WI38 (cell line): ENCODE measurements at regions not wholly inside any gene's neighbourhood (a gene's known extent, or its start where the extent isn't known, plus 50 kb on each side); places are given as distances from the start of the nearest gene placed in this dataset.
"Not testable (repeated sequence)": the region's sequence is repeated elsewhere in the genome, so short reads cannot be mapped to it uniquely, and the experiment has no call there.

Experiments
- H3K4me3 ChIP-seq: 2 replicates; pipeline ENCODE4 v1.5.1; 2011; ENCODE audit warnings: low read depth, mild to moderate bottlenecking, control low read depth, low read length
- CTCF ChIP-seq: IDR thresholded peaks from 2 replicates; pipeline ENCODE4 v1.5.1; 2012; ENCODE audit warnings: low read depth, mild to moderate bottlenecking, control low read depth, low read length

- TF ChIP-seq CTCF: no peak
- H3K4me3 ChIP-seq: no peak overlapping the region
These were observed 199.1 kb upstream of the CXorf66 start for GRCh38 chrX:140164391-140164790.

GRCh38 chrX:140163371-140164159 lies 198.2 kb upstream of the CXorf66 start:
- TF ChIP-seq CTCF: no peak

DNA sequence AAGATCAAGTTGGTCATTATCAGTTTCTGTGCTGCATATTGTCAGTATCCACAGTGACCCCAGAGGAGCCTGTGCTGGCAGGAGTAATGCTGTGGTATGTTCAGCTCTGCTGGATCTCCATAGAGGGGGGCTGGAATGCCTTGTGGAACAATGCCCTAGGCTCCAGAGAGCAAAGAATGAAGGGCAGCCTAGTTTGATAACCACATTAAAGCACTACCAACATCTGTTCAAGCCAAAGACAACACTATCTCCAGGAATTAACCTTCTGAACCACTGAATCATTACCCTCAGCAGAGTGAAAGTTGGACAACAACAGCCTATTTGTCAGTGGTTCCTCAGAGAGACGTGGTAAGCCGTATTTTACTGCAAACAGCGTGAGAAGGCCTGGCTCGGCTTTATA lies 192.3 kb upstream of the CXorf66 start:
- no peak for TF ChIP-seq CTCF
- H3K4me3 ChIP-seq: no peak overlapping the region

More at GRCh38 chrX:140163371-140164159, 198.2 kb upstream of the CXorf66 start:
- H3K4me3 ChIP-seq: no peak overlapping the region

GRCh38 chrX:140157143-140157542 lies 191.8 kb upstream of the CXorf66 start:
- H3K4me3 ChIP-seq: no peak overlapping the region
- no peak for TF ChIP-seq CTCF

DNA sequence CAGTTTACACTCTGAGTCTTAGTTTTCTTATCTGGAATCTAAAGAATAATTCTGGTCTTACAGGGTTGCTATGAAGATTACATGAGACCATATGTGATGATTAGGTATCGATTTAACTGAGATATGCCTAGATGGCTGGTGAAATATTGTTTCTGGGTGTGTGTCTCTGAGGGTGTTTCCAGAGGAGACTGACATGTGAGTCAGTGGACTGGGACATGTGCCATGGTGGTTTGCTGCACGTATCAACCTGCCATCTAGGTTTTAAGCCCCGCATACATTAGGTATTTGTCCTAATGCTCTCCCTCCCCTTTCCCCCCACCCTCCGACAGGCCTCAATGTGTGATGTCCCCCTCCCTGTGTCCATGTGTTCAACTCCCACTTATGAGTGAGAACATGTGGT lies 186.0 kb upstream of the CXorf66 start:
- no peak overlapping the region for H3K4me3 ChIP-seq
- no peak for TF ChIP-seq CTCF

DNA sequence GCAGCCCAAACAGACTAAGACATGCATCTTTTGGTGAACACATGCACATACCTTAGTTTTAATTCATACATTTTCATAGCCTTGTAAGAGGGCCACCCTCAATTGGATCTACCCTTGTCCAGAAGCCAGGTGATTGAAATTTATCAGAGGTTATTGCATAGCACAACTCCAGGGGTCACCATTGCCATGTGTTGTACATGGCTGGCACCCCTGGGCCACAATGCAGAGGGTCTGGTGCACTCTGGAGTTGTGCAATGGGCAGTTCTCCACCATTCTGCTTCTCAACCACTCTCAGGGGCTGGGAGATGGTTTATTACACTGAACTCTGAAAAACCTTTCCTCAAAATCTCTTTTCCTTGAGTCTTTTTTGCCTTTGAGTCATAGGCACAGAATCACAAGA lies 184.4 kb upstream of the CXorf66 start:
- TF ChIP-seq CTCF: no peak
- H3K4me3 ChIP-seq: no peak overlapping the region

GRCh38 chrX:140141444-140142029 lies 176.2 kb upstream of the CXorf66 start:
- TF ChIP-seq CTCF: peak; percentile 39; the same call in 1 of the 2 replicates
- no peak overlapping the region for H3K4me3 ChIP-seq

DNA sequence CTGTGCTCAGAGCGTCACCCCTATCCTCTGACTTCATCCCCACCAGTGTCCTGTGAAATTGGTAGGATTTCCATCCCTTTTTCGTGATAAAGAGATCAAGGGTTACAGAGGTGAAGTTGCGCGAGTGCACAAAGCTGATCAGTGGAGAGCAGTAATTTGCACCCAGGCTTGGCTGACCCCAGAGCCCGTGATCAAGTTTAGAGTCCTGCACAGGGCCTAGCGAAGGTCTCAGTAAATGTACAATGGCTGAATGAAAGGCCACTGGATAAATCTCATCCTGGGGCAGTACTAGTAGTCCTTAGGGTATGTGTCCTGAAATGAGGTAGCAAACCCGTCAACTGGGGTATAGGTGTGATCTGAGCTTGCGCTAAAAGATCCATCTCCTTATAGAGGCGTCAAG lies 173.2 kb upstream of the CXorf66 start:
- not testable (repeated sequence) for H3K4me3 ChIP-seq

- H3K4me3 ChIP-seq: not testable (repeated sequence)
These were observed 172.7 kb upstream of the CXorf66 start for GRCh38 chrX:140138065-140138464.
